Lower leg skin (tissue), 4 donors: ENCODE measurements at regions not wholly inside any gene's neighbourhood (a gene's known extent, or its start where the extent isn't known, plus 50 kb on each side); places are given as distances from the start of the nearest gene placed in this dataset.

Experiments used
- DNase-seq, 2 donors: peaks; one replicate each; pipeline ENCODE4 v3.0.0-alpha.2; 2019; ENCODE audit warnings: low spot score in 2 of 2
- H3K4me3 ChIP-seq: fragments of 200-600 bp; sonication (generic); 2 replicates; pipeline ENCODE4 v1.5.1; 2017; ENCODE audit warnings: mild to moderate bottlenecking, low read depth; ENCODE audit not compliant: poor library complexity, severe bottlenecking
- CTCF ChIP-seq, 3 donors: fragments of 450-650 bp; IDR thresholded peaks; one replicate each; pipeline ENCODE4 v1.5.1; 2016; ENCODE audit warnings: antibody characterized with exemption in 3 of 3, mild to moderate bottlenecking in 3 of 3, moderate library complexity in 2 of 3
- POLR2A ChIP-seq, 2 donors: fragments of 450-650 bp; IDR thresholded peaks; one replicate each; pipeline ENCODE4 v1.6.1; 2016 to 2017; ENCODE audit warnings: antibody characterized with exemption in 2 of 2, mild to moderate bottlenecking in 1 of 2, moderate library complexity in 1 of 2
- WGBS, 2 donors: methylation state at CpG; one replicate each; pipeline ENCODE4 v1.1.5; 2018; 5-methylcytosine and 5-hydroxymethylcytosine counted together
- intact Hi-C: fragments of 100-400 bp; cut with DNase I; formaldehyde crosslinking; loops from one replicate; pipeline ENCODE4 v1.15.0; 2023; ENCODE audit warnings: low total_unique reads

GRCh38 chr2:20125164-20125563 is 73.7 kb upstream of the LAPTM4A start:
- no peak for DNase-seq
- intact Hi-C loops: no loop called here
- TF ChIP-seq CTCF (IDR thresholded peaks at IDR 0.05) (no peak), POLR2A (IDR thresholded peaks at IDR 0.05) (no peak)
- 58 to 65% methylated on average over 5 to 6 of the region's 6 CpGs for WGBS, 2 donors
- H3K4me3 ChIP-seq: no peak overlapping the region

- no peak for DNase-seq
- 86 to 90% methylated on average over 4 of the region's 4 CpGs for WGBS, 2 donors
- no peak overlapping the region for H3K4me3 ChIP-seq
- no peak for TF ChIP-seq CTCF (IDR thresholded peaks at IDR 0.05)
- no peak for TF ChIP-seq POLR2A (IDR thresholded peaks at IDR 0.05)
- intact Hi-C loops: no loop called here
Observed at GRCh38 chr2:20123871-20124594, 72.6 kb upstream of the LAPTM4A start.

GRCh38 chr2:20122864-20123263 is 71.4 kb upstream of the LAPTM4A start:
- 64 to 68% methylated on average over 5 of the region's 5 CpGs for WGBS, 2 donors
- intact Hi-C loops: no loop called here
- DNase-seq: no peak

GRCh38 chr2:20120569-20121416 is 69.4 kb upstream of the LAPTM4A start:
- WGBS, 2 donors: 87% methylated on average over 10 of the region's 10 CpGs
- no peak overlapping the region for H3K4me3 ChIP-seq
- DNase-seq: no peak
- TF ChIP-seq POLR2A (IDR thresholded peaks at IDR 0.05) (no peak), CTCF (IDR thresholded peaks at IDR 0.05) (no peak)
- intact Hi-C loops: no loop called here

More at GRCh38 chr2:20122864-20123263, 71.4 kb upstream of the LAPTM4A start:
- TF ChIP-seq POLR2A (IDR thresholded peaks at IDR 0.05): no peak
- H3K4me3 ChIP-seq: no peak overlapping the region

GRCh38 chr2:20118051-20118450 is 66.6 kb upstream of the LAPTM4A start:
- H3K4me3 ChIP-seq: no peak overlapping the region
- WGBS, 2 donors: 69 to 73% methylated on average over 7 to 8 of the region's 8 CpGs
- TF ChIP-seq POLR2A (IDR thresholded peaks at IDR 0.05) (no peak), CTCF (IDR thresholded peaks at IDR 0.05) (no peak)
- DNase-seq: no peak
- intact Hi-C loops: no loop called here

GRCh38 chr2:20115902-20116301 is 64.5 kb upstream of the LAPTM4A start:
- 74 to 90% methylated on average over 3 to 4 of the region's 4 CpGs for WGBS, 2 donors
- H3K4me3 ChIP-seq: no peak overlapping the region
- intact Hi-C loops: no loop called here
- DNase-seq: no peak
- TF ChIP-seq CTCF (IDR thresholded peaks at IDR 0.05): no peak
- TF ChIP-seq POLR2A (IDR thresholded peaks at IDR 0.05): no peak
